H1 (cell line): ENCODE measurements at regions not wholly inside any gene's neighbourhood (a gene's known extent, or its start where the extent isn't known, plus 50 kb on each side); places are given as distances from the start of the nearest gene placed in this dataset.

Experiments used
- CTCF ChIA-PET: fragments of 300-600 bp; sonication (Branson Sonifier 250); formaldehyde crosslinking; loops from one replicate; lab custom pipeline; 2021; ENCODE audit not compliant: partially characterized antibody; lab: Charles Lee
- POLR2A ChIA-PET: fragments of 300-600 bp; sonication (Branson Sonifier 250); formaldehyde crosslinking; loops from one replicate; lab custom pipeline; 2021; ENCODE audit warnings: inconsistent platforms; ENCODE audit not compliant: partially characterized antibody; lab: Charles Lee
- DNase-seq, 2 experiments: peaks; one replicate each; pipeline versions ENCODE4 v3.0.0 to v3.0.0-alpha.2; 2010 to 2022; ENCODE audit warnings: low spot score in 2 of 2, low read depth in 1 of 2, mixed read lengths in 1 of 2
- FAIRE-seq: peaks from 2 replicates; lab custom pipeline; 2011; peaks lifted over from hg19 to GRCh38; lab: Jason Lieb, UNC
- H2AFZ ChIP-seq: 2 replicates; pipeline ENCODE4 v1.8.1; 2012; ENCODE audit warnings: low read length, inconsistent platforms
- H2AK5ac ChIP-seq: 2 replicates; pipeline ENCODE4 v1.6.1; 2013; ENCODE audit warnings: low read depth, low read length
- H2BK120ac ChIP-seq: replicated peaks from 2 replicates; pipeline ENCODE3; 2013; ENCODE audit warnings: low read depth, low read length, inconsistent platforms
- H2BK12ac ChIP-seq: 2 replicates; pipeline ENCODE4 v1.6.1; 2013; ENCODE audit warnings: low read depth, low read length
- H2BK15ac ChIP-seq: 2 replicates; pipeline ENCODE4 v1.6.1; 2013; ENCODE audit warnings: low read length
- H2BK20ac ChIP-seq: 2 replicates; pipeline ENCODE4 v1.6.1; 2013; ENCODE audit warnings: low read length
- H2BK5ac ChIP-seq: 2 replicates; pipeline ENCODE4 v1.6.1; 2013; ENCODE audit warnings: low read depth, low read length
- H3K14ac ChIP-seq: 2 replicates; pipeline ENCODE4 v1.6.1; 2013; ENCODE audit warnings: inconsistent platforms; ENCODE audit not compliant: insufficient read length
- H3K18ac ChIP-seq: 2 replicates; pipeline ENCODE4 v1.6.1; 2013; ENCODE audit warnings: low read length; ENCODE audit errors: extremely low read depth
- H3K23ac ChIP-seq: 2 replicates; pipeline ENCODE4 v1.6.1; 2013; ENCODE audit warnings: inconsistent platforms; ENCODE audit not compliant: insufficient read length
- H3K23me2 ChIP-seq: 2 replicates; pipeline ENCODE4 v1.6.1; 2013; ENCODE audit warnings: low read depth, low read length
- H3K27ac ChIP-seq: 2 replicates; pipeline ENCODE4 v1.6.1; 2011; ENCODE audit warnings: low read depth, low read length, inconsistent platforms
- H3K27me3 ChIP-seq, 4 experiments: replicated peaks in 1 of 4; 1 replicate in 1 of 4; 2 replicates in 3 of 4; pipeline versions ENCODE4 v1.6.1 to v1.8.1; 2011 to 2013; ENCODE audit warnings: low read length in 3 of 4, mild to moderate bottlenecking in 3 of 4, inconsistent platforms in 2 of 4, mixed read lengths in 2 of 4, moderate library complexity in 1 of 4; ENCODE audit not compliant: control insufficient read depth in 3 of 4, insufficient read depth in 3 of 4; ENCODE audit errors: extremely low read depth in 1 of 4
- H3K36me3 ChIP-seq, 4 experiments: 2 replicates each; pipeline versions ENCODE4 v1.6.1 to v1.8.1; 2011 to 2013; ENCODE audit warnings: mild to moderate bottlenecking in 4 of 4, low read length in 3 of 4, moderate library complexity in 2 of 4, control low read depth in 1 of 4, inconsistent platforms in 1 of 4; ENCODE audit not compliant: insufficient read depth in 4 of 4, control insufficient read depth in 2 of 4
- H3K4ac ChIP-seq: replicated peaks from 2 replicates; pipeline ENCODE3; 2013; ENCODE audit warnings: low read length, low read depth, mixed read lengths, inconsistent platforms; ENCODE audit not compliant: insufficient read length
- H3K4me1 ChIP-seq, 4 experiments: replicated peaks in 1 of 4; 1 replicate in 1 of 4; 2 replicates in 3 of 4; pipeline versions ENCODE4 v1.6.1 to v1.8.1; 2011 to 2013; ENCODE audit warnings: low read length in 3 of 4, inconsistent platforms in 2 of 4, mixed read lengths in 1 of 4; ENCODE audit not compliant: insufficient read depth in 4 of 4, control insufficient read depth in 3 of 4
- H3K4me2 ChIP-seq, 2 experiments: 2 replicates each; pipeline versions ENCODE4 v1.6.1 to v1.8.1; 2011 to 2013; ENCODE audit warnings: low read depth in 2 of 2, low read length in 2 of 2, control low read depth in 1 of 2, inconsistent platforms in 1 of 2, mild to moderate bottlenecking in 1 of 2; ENCODE audit not compliant: insufficient read depth in 1 of 2
- H3K4me3 ChIP-seq, 4 experiments: fragments of 200-600, 300-600 bp in 1 of 4; sonication (generic), shearing (Covaris generic), sonication (Bioruptor Twin) in 1 of 4; 2 replicates each; pipeline versions ENCODE4 v1.5.1 to v1.8.1; 2011 to 2016; ENCODE audit warnings: low read length in 4 of 4, low read depth in 3 of 4, control low read depth in 2 of 4, inconsistent platforms in 2 of 4, mild to moderate bottlenecking in 2 of 4, mixed read lengths in 1 of 4, moderate library complexity in 1 of 4; ENCODE audit not compliant: insufficient read depth in 2 of 4; ENCODE audit errors: extremely low read depth in 1 of 4
- H3K56ac ChIP-seq: replicated peaks from 2 replicates; pipeline ENCODE3; 2013; ENCODE audit warnings: low read depth, mild to moderate bottlenecking, mixed read lengths, low read length, inconsistent platforms; ENCODE audit not compliant: insufficient read length
- H3K79me1 ChIP-seq: 2 replicates; pipeline ENCODE4 v1.6.1; 2013; ENCODE audit warnings: low read depth, low read length, control low read depth
- H3K79me2 ChIP-seq, 2 experiments: 2 replicates each; pipeline versions ENCODE4 v1.6.1 to v1.8.1; 2012 to 2013; ENCODE audit warnings: low read length in 2 of 2, mild to moderate bottlenecking in 2 of 2, inconsistent platforms in 1 of 2; ENCODE audit not compliant: insufficient read depth in 2 of 2, control insufficient read depth in 1 of 2
- H3K9ac ChIP-seq, 4 experiments: replicated peaks in 1 of 4; 1 replicate in 1 of 4; 2 replicates in 3 of 4; pipeline versions ENCODE4 v1.6.1 to v1.8.1; 2011 to 2013; ENCODE audit warnings: low read depth in 3 of 4, low read length in 3 of 4, control low read depth in 2 of 4, mild to moderate bottlenecking in 2 of 4, moderate library complexity in 2 of 4, inconsistent platforms in 1 of 4; ENCODE audit errors: extremely low read depth in 1 of 4
- H3K9me3 ChIP-seq, 2 experiments: 2 replicates each; pipeline versions ENCODE4 v1.6.1 to v1.8.1; 2012 to 2013; ENCODE audit warnings: mild to moderate bottlenecking in 2 of 2, moderate library complexity in 2 of 2, control low read depth in 1 of 2, inconsistent platforms in 1 of 2, low read depth in 1 of 2, low read length in 1 of 2, mixed read lengths in 1 of 2; ENCODE audit not compliant: insufficient read depth in 2 of 2
- H4K20me1 ChIP-seq, 2 experiments: replicated peaks in 1 of 2; 2 replicates each; pipeline versions ENCODE3 to v1.8.1; 2011 to 2013; ENCODE audit warnings: inconsistent platforms in 2 of 2, low read length in 2 of 2, mild to moderate bottlenecking in 1 of 2; ENCODE audit not compliant: insufficient read depth in 2 of 2, control insufficient read depth in 1 of 2
- H4K5ac ChIP-seq: 2 replicates; pipeline ENCODE4 v1.6.1; 2013; ENCODE audit warnings: low read length, low read depth, mixed read lengths, inconsistent platforms; ENCODE audit not compliant: insufficient read length
- H4K8ac ChIP-seq: 2 replicates; pipeline ENCODE4 v1.8.0; 2013; ENCODE audit warnings: mild to moderate bottlenecking, moderate library complexity, low read length, inconsistent platforms; ENCODE audit not compliant: insufficient read depth; ENCODE audit errors: extremely low read depth
- H4K91ac ChIP-seq: replicated peaks from 2 replicates; pipeline ENCODE3; 2013; ENCODE audit warnings: low read length, mixed read lengths, inconsistent platforms; ENCODE audit not compliant: insufficient read length
- ATF2 ChIP-seq: IDR thresholded peaks from 2 replicates; pipeline ENCODE4 v1.6.1; 2012; ENCODE audit warnings: low read length, inconsistent platforms
- EP300 ChIP-seq, 2 experiments: IDR thresholded peaks; 1 replicate in 1 of 2; 2 replicates in 1 of 2; pipeline ENCODE4 v1.6.1; 2011 to 2012; ENCODE audit warnings: low read depth in 2 of 2, low read length in 2 of 2, mild to moderate bottlenecking in 2 of 2, borderline replicate concordance in 1 of 2, inconsistent platforms in 1 of 2, moderate library complexity in 1 of 2
- MAFK ChIP-seq: IDR thresholded peaks from 2 replicates; pipeline ENCODE4 v1.6.1; 2012; ENCODE audit warnings: low read depth, mild to moderate bottlenecking, improper control_type of control experiment, low read length
- NRF1 ChIP-seq: IDR thresholded peaks from 2 replicates; pipeline ENCODE4 v1.6.1; 2011; ENCODE audit warnings: mild to moderate bottlenecking, low read depth, low read length, improper control_type of control experiment
- RAD21 ChIP-seq, 2 experiments: IDR thresholded peaks in 1 of 2; conservative IDR thresholded peaks in 1 of 2; 2 replicates each; pipeline ENCODE4 v1.6.1; 2011; ENCODE audit warnings: low read depth in 2 of 2, low read length in 2 of 2, improper control_type of control experiment in 1 of 2, inconsistent platforms in 1 of 2, mild to moderate bottlenecking in 1 of 2, moderate library complexity in 1 of 2
- RBBP5 ChIP-seq: IDR thresholded peaks from 2 replicates; pipeline ENCODE4 v1.7.1; 2012; ENCODE audit warnings: low read depth, mild to moderate bottlenecking, inconsistent platforms, low read length, moderate library complexity, borderline replicate concordance
- RFX5 ChIP-seq: IDR thresholded peaks from 2 replicates; pipeline ENCODE4 v1.6.1; 2011; ENCODE audit warnings: low read depth, low read length, improper control_type of control experiment, borderline replicate concordance
- TAF1 ChIP-seq: IDR thresholded peaks from 2 replicates; pipeline ENCODE4 v1.6.1; 2011; ENCODE audit warnings: mild to moderate bottlenecking, low read depth, low read length
- TBP ChIP-seq: IDR thresholded peaks from 2 replicates; pipeline ENCODE4 v1.6.1; 2011; ENCODE audit warnings: low read depth, low read length, improper control_type of control experiment
- TCF12 ChIP-seq: IDR thresholded peaks from 2 replicates; pipeline ENCODE4 v1.6.1; 2011; ENCODE audit warnings: low read depth, mild to moderate bottlenecking, low read length
- WGBS, 2 experiments: shearing (Covaris generic) in 1 of 2; methylation state at CpG; one replicate each; pipeline versions ENCODE4 v1.1.6 to v1.1.7; 2013 to 2015; ENCODE audit warnings: low lambda C conversion rate in 2 of 2, mixed read lengths in 2 of 2, inconsistent platforms in 1 of 2, low coverage in 1 of 2, missing lambda C conversion rate in 1 of 2; ENCODE audit not compliant: insufficient replicate concordance in 2 of 2, insufficient coverage in 1 of 2, insufficient read length in 1 of 2; ENCODE audit errors: extremely low coverage in 1 of 2, missing lambda C conversion rate in 1 of 2; 5-methylcytosine and 5-hydroxymethylcytosine counted together
- TF ChIP-seq, protein P1 (sequence below): IDR thresholded peaks from 2 replicates; pipeline ENCODE4 v1.6.1; 2012; ENCODE audit warnings: inconsistent platforms
- TF ChIP-seq, protein P2 (sequence below): IDR thresholded peaks from 2 replicates; pipeline ENCODE4 v1.6.1; 2011; ENCODE audit warnings: low read length, improper control_type of control experiment

DNA sequence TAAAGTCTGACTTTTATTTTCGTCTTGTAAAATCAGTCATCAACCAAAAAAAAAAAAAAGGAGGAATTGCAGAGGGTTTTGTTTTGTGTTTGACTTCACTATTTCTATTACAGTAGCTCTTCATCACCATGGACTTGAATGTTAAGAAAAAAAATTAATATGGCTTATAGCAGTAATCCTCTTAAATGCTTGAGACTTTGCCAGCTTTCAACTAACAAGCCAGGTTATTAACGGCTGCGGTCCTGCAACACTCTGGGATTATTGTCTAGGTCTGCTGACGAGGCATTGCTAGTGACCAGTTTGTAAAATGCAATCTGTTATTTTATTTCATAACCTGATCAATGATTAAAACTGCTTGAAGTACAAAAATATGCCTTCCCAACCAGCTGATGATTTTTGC lies 647.2 kb upstream of the KLHL1 start:
- no peak overlapping the region for H4K91ac ChIP-seq
- no peaks in the 10 kb centered on the region for H3K36me3 ChIP-seq
- H2BK12ac ChIP-seq, result no peak overlapping the region
- H2AFZ ChIP-seq, result no peak overlapping the region
- no peak overlapping the region for H3K9ac ChIP-seq
- no peak overlapping the region for H2BK5ac ChIP-seq
- ChIA-PET CTCF (no interaction called here), POLR2A (no interaction called here)
- H3K79me2 ChIP-seq, result no peaks in the 10 kb centered on the region
- H3K56ac ChIP-seq, result no peak overlapping the region
- H3K23me2 ChIP-seq, result no peaks in the 10 kb centered on the region
- no peak overlapping the region for H3K27ac ChIP-seq
- DNase-seq, result no peak
- no peaks in the 10 kb centered on the region for H3K79me1 ChIP-seq
- no peaks in the 10 kb centered on the region for H4K20me1 ChIP-seq
- no peak overlapping the region for H3K14ac ChIP-seq
- H2AK5ac ChIP-seq, result no peak overlapping the region
- H2BK15ac ChIP-seq, result no peak overlapping the region
- H3K4ac ChIP-seq, result no peak overlapping the region
- no peak overlapping the region for H3K4me2 ChIP-seq
- H4K8ac ChIP-seq, result no peak overlapping the region
- WGBS, 2 experiments, result 71% methylated on average over 4 of the region's 4 CpGs; no CpG with 5 or more reads in 1 of the 2 experiments
- no peak overlapping the region for H3K23ac ChIP-seq
- no peaks in the 10 kb centered on the region for H3K27me3 ChIP-seq
- H3K4me1 ChIP-seq, result no peaks in the 10 kb centered on the region
- H2BK120ac ChIP-seq, result no peak overlapping the region
- H4K5ac ChIP-seq, result no peak overlapping the region
- no peak overlapping the region for H2BK20ac ChIP-seq
- no peaks in the 10 kb centered on the region for H3K9me3 ChIP-seq
- no peak for FAIRE-seq
- no peak overlapping the region for H3K18ac ChIP-seq
- no peak overlapping the region for H3K4me3 ChIP-seq
- TF ChIP-seq RBBP5 (no peak), NRF1 (no peak), ATF2 (no peak), MAFK (no peak), TCF12 (no peak), RFX5 (no peak), TBP (no peak), EP300 (IDR thresholded peaks at IDR 0.05; ENCODE audit: borderline replicate concordance in 1 of 2, low read depth in 2 of 2, low read length in 2 of 2) (no peak), RAD21 (IDR thresholded peaks at IDR 0.05 in 1 of 2, conservative IDR thresholded peaks at IDR 0.05 in 1 of 2; ENCODE audit: low read depth in 2 of 2, low read length in 2 of 2) (no peak), TAF1 (no peak)
- TF ChIP-seq, protein P1, sequence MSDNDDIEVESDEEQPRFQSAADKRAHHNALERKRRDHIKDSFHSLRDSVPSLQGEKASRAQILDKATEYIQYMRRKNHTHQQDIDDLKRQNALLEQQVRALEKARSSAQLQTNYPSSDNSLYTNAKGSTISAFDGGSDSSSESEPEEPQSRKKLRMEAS, result no peak
- TF ChIP-seq, protein P2, sequence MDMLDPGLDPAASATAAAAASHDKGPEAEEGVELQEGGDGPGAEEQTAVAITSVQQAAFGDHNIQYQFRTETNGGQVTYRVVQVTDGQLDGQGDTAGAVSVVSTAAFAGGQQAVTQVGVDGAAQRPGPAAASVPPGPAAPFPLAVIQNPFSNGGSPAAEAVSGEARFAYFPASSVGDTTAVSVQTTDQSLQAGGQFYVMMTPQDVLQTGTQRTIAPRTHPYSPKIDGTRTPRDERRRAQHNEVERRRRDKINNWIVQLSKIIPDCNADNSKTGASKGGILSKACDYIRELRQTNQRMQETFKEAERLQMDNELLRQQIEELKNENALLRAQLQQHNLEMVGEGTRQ, result no peak
